SK-N-SH (cell line): ENCODE measurements at regions not wholly inside any gene's neighbourhood (a gene's known extent, or its start where the extent isn't known, plus 50 kb on each side); places are given as distances from the start of the nearest gene placed in this dataset.

Experiments used
- CTCF ChIA-PET: fragments of 300-600, 350-600 bp; formaldehyde crosslinking; extraction: SDS; loops from one replicate; lab custom pipeline; 2021; lab: Yijun Ruan, JAX
- POLR2A ChIA-PET: fragments of 350-600 bp; sonication (Branson Sonifier 250); formaldehyde crosslinking; extraction: SDS; loops from one replicate; lab custom pipeline; 2020; ENCODE audit warnings: antibody characterized with exemption, inconsistent platforms; lab: Yijun Ruan, JAX
- DNase-seq: peaks from one replicate; pipeline ENCODE4 v3.0.0; 2012
- H2AFZ ChIP-seq: fragments of 200-600 bp; sonication (generic); 2 replicates; pipeline ENCODE4 v1.8.1; 2016; ENCODE audit warnings: antibody characterized with exemption, mild to moderate bottlenecking, low read depth
- H3F3A ChIP-seq: fragments of 200-600 bp; sonication (generic); replicated peaks from 2 replicates; pipeline ENCODE3; 2016; ENCODE audit warnings: antibody characterized with exemption, mild to moderate bottlenecking; ENCODE audit not compliant: insufficient read depth
- H3K27ac ChIP-seq, 2 experiments: fragments of 200-500 bp in 1 of 2; fragments of 200-600 bp in 1 of 2; sonication (Bioruptor generic) in 1 of 2; sonication (generic), shearing (Covaris generic) in 1 of 2; 2 replicates each; pipeline versions ENCODE4 v1.5.1 to v1.6.1; 2014 to 2016; ENCODE audit warnings: low read depth in 2 of 2, inconsistent platforms in 1 of 2, low read length in 1 of 2, mild to moderate bottlenecking in 1 of 2, mixed read lengths in 1 of 2
- H3K27me3 ChIP-seq: fragments of 200-600 bp; sonication (generic), shearing (Covaris generic); 2 replicates; pipeline ENCODE4 v1.6.1; 2016; ENCODE audit warnings: mixed run types; ENCODE audit not compliant: insufficient read depth
- H3K36me3 ChIP-seq, 2 experiments: fragments of 200-500 bp in 1 of 2; fragments of 200-600 bp in 1 of 2; sonication (Bioruptor generic) in 1 of 2; sonication (generic) in 1 of 2; replicated peaks in 1 of 2; 2 replicates each; pipeline versions ENCODE3 to v1.5.1; 2014 to 2016; ENCODE audit warnings: low read length in 1 of 2, mild to moderate bottlenecking in 1 of 2; ENCODE audit not compliant: insufficient read depth in 2 of 2, control insufficient read depth in 1 of 2
- H3K4me1 ChIP-seq, 2 experiments: fragments of 200-500 bp in 1 of 2; fragments of 200-600 bp in 1 of 2; sonication (Bioruptor generic) in 1 of 2; sonication (generic), shearing (Covaris generic) in 1 of 2; 2 replicates each; pipeline versions ENCODE4 v1.5.1 to v1.6.1; 2014 to 2016; ENCODE audit warnings: low read depth in 1 of 2, low read length in 1 of 2, mixed run types in 1 of 2; ENCODE audit not compliant: insufficient read depth in 2 of 2, control insufficient read depth in 1 of 2
- H3K4me2 ChIP-seq: fragments of 200-600 bp; sonication (generic), shearing (Covaris generic); 2 replicates; pipeline ENCODE4 v1.6.1; 2017; ENCODE audit warnings: mixed run types
- H3K4me3 ChIP-seq, 2 experiments: fragments of 200-500 bp in 1 of 2; fragments of 200-600 bp in 1 of 2; sonication (Bioruptor generic) in 1 of 2; sonication (generic), shearing (Covaris generic) in 1 of 2; 2 replicates each; pipeline versions ENCODE4 v1.5.1 to v1.8.1; 2014 to 2016; ENCODE audit warnings: low read depth in 2 of 2, inconsistent platforms in 1 of 2, low read length in 1 of 2, mild to moderate bottlenecking in 1 of 2, mixed read lengths in 1 of 2, moderate library complexity in 1 of 2
- H3K79me2 ChIP-seq: fragments of 200-600 bp; sonication (generic); 2 replicates; pipeline ENCODE4 v1.8.1; 2017; ENCODE audit warnings: mild to moderate bottlenecking; ENCODE audit not compliant: insufficient read depth
- H3K9ac ChIP-seq: fragments of 200-600 bp; sonication (generic); 2 replicates; pipeline ENCODE4 v1.6.1; 2017; ENCODE audit warnings: mixed run types
- H3K9me2 ChIP-seq: fragments of 200-600 bp; sonication (generic); 2 replicates; pipeline ENCODE4 v1.6.1; 2017; ENCODE audit warnings: mixed run types
- H3K9me3 ChIP-seq: fragments of 200-600 bp; sonication (generic); 2 replicates; pipeline ENCODE4 v1.6.1; 2017; ENCODE audit warnings: mixed run types, mild to moderate bottlenecking, moderate library complexity
- H4K20me1 ChIP-seq: fragments of 200-600 bp; sonication (generic); 2 replicates; pipeline ENCODE4 v1.6.1; 2017; ENCODE audit warnings: mild to moderate bottlenecking, mixed run types; ENCODE audit not compliant: insufficient read depth
- ELF1 ChIP-seq: IDR thresholded peaks from 2 replicates; pipeline ENCODE4 v1.4.0; 2012
- EP300 ChIP-seq, 2 experiments: IDR thresholded peaks; 2 replicates each; pipeline versions ENCODE4 v1.4.0 to v1.6.1; 2012; ENCODE audit warnings: borderline replicate concordance in 1 of 2, low read depth in 1 of 2, low read length in 1 of 2
- FOSL2 ChIP-seq: IDR thresholded peaks from 2 replicates; pipeline ENCODE4 v1.4.0; 2012; ENCODE audit warnings: low read depth, mild to moderate bottlenecking, moderate library complexity, borderline replicate concordance
- GABPA ChIP-seq: IDR thresholded peaks from 2 replicates; pipeline ENCODE4 v1.4.0; 2012; ENCODE audit warnings: low read depth, mild to moderate bottlenecking
- JUND ChIP-seq: IDR thresholded peaks from 2 replicates; pipeline ENCODE4 v1.4.0; 2012
- MEF2A ChIP-seq: IDR thresholded peaks from 2 replicates; pipeline ENCODE4 v1.4.0; 2012; ENCODE audit warnings: low read depth, borderline replicate concordance
- MXI1 ChIP-seq: IDR thresholded peaks from 2 replicates; pipeline ENCODE4 v1.6.1; 2012; ENCODE audit warnings: mild to moderate bottlenecking, low read depth, low read length, improper control_type of control experiment
- NFIC ChIP-seq: IDR thresholded peaks from 2 replicates; pipeline ENCODE4 v1.4.0; 2012; ENCODE audit warnings: borderline replicate concordance
- POLR2AphosphoS5 ChIP-seq: IDR thresholded peaks from 2 replicates; pipeline ENCODE4 v1.6.1; 2012; ENCODE audit warnings: low read depth, low read length
- RCOR1 ChIP-seq: fragments of 150-350 bp; IDR thresholded peaks from 2 replicates; pipeline ENCODE4 v1.6.1; 2017; ENCODE audit warnings: antibody characterized with exemption, low read length
- RXRA ChIP-seq: IDR thresholded peaks from 2 replicates; pipeline ENCODE4 v1.4.0; 2012; ENCODE audit warnings: low read depth, mild to moderate bottlenecking, borderline replicate concordance
- SMC3 ChIP-seq: IDR thresholded peaks from 2 replicates; pipeline ENCODE4 v1.6.1; 2012; ENCODE audit warnings: low read depth, low read length, improper control_type of control experiment
- WGBS: methylation state at CpG from one replicate; pipeline ENCODE4 v1.1.6; 2017; ENCODE audit warnings: low lambda C conversion rate; 5-methylcytosine and 5-hydroxymethylcytosine counted together
- TF ChIP-seq, protein P1 (sequence below): IDR thresholded peaks from 2 replicates; pipeline ENCODE4 v1.6.1; 2012; ENCODE audit warnings: mild to moderate bottlenecking, low read depth, low read length, moderate library complexity
- TF ChIP-seq, protein P2 (sequence below): IDR thresholded peaks from 2 replicates; pipeline ENCODE4 v1.4.0; 2012; ENCODE audit warnings: low read depth, borderline replicate concordance
- TF ChIP-seq, protein P3 (sequence below): IDR thresholded peaks from 2 replicates; pipeline ENCODE4 v1.4.0; 2012; ENCODE audit warnings: low read depth, borderline replicate concordance
- TF ChIP-seq, protein P4 (sequence below): fragments of 150-350 bp; IDR thresholded peaks from 2 replicates; pipeline ENCODE4 v1.6.1; 2016; ENCODE audit warnings: mild to moderate bottlenecking, low read depth, low read length
- TF ChIP-seq, protein P5 (sequence below): fragments of 150-350 bp; IDR thresholded peaks from 2 replicates; pipeline ENCODE4 v1.6.1; 2017; ENCODE audit warnings: antibody characterized with exemption, low read length, low read depth, borderline replicate concordance

DNA sequence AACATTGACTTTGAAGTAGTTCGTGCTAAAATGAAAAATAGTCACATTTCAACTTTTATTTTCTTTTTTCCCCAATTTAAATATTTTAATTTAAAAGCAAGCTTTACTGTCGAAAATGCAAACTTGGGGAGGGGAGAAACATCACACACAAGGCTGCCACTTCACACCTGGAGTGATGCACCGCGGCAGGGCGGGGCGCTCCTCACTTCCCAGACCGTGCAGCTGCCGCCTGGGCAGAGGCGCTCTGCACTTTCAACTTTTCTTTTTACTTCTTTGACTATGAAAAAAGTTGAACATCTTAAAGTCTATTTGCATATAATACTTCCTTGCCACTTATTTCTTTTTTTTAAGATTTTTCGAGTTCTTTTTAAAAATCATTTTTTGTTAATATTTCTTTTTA is 993.3 kb upstream of the GJE1 start:
- Histone ChIP-seq H3K9me3 (no peaks in the 10 kb centered on the region; the same call in 1 of the 2 replicates), H3K4me1 (no peaks in the 10 kb centered on the region; a peak in 1 of 4 replicates), H2AFZ (no peak overlapping the region), H3K9ac (no peak overlapping the region), H3K79me2 (no peaks in the 10 kb centered on the region), H3K4me3 (no peak overlapping the region), H3K4me2 (no peak overlapping the region), H4K20me1 (no peaks in the 10 kb centered on the region), H3K27ac (no peak overlapping the region), H3K27me3 (no peaks in the 10 kb centered on the region; the same call in 1 of the 2 replicates), H3K9me2 (no peaks in the 10 kb centered on the region), H3F3A (no peaks in the 10 kb centered on the region), H3K36me3 (no peaks in the 10 kb centered on the region)
- DNase-seq = no peak
- TF ChIP-seq JUND (no peak), RCOR1 (no peak), MEF2A (no peak), FOSL2 (no peak), GABPA (no peak), ELF1 (no peak), NFIC (no peak), SMC3 (no peak), MXI1 (no peak), EP300 (IDR thresholded peaks at IDR 0.05; ENCODE audit: borderline replicate concordance in 1 of 2, low read depth in 1 of 2, low read length in 1 of 2) (no peak), POLR2AphosphoS5 (no peak), RXRA (no peak)
- TF ChIP-seq, protein P1, sequence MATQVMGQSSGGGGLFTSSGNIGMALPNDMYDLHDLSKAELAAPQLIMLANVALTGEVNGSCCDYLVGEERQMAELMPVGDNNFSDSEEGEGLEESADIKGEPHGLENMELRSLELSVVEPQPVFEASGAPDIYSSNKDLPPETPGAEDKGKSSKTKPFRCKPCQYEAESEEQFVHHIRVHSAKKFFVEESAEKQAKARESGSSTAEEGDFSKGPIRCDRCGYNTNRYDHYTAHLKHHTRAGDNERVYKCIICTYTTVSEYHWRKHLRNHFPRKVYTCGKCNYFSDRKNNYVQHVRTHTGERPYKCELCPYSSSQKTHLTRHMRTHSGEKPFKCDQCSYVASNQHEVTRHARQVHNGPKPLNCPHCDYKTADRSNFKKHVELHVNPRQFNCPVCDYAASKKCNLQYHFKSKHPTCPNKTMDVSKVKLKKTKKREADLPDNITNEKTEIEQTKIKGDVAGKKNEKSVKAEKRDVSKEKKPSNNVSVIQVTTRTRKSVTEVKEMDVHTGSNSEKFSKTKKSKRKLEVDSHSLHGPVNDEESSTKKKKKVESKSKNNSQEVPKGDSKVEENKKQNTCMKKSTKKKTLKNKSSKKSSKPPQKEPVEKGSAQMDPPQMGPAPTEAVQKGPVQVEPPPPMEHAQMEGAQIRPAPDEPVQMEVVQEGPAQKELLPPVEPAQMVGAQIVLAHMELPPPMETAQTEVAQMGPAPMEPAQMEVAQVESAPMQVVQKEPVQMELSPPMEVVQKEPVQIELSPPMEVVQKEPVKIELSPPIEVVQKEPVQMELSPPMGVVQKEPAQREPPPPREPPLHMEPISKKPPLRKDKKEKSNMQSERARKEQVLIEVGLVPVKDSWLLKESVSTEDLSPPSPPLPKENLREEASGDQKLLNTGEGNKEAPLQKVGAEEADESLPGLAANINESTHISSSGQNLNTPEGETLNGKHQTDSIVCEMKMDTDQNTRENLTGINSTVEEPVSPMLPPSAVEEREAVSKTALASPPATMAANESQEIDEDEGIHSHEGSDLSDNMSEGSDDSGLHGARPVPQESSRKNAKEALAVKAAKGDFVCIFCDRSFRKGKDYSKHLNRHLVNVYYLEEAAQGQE = no peak
- TF ChIP-seq, protein P2, sequence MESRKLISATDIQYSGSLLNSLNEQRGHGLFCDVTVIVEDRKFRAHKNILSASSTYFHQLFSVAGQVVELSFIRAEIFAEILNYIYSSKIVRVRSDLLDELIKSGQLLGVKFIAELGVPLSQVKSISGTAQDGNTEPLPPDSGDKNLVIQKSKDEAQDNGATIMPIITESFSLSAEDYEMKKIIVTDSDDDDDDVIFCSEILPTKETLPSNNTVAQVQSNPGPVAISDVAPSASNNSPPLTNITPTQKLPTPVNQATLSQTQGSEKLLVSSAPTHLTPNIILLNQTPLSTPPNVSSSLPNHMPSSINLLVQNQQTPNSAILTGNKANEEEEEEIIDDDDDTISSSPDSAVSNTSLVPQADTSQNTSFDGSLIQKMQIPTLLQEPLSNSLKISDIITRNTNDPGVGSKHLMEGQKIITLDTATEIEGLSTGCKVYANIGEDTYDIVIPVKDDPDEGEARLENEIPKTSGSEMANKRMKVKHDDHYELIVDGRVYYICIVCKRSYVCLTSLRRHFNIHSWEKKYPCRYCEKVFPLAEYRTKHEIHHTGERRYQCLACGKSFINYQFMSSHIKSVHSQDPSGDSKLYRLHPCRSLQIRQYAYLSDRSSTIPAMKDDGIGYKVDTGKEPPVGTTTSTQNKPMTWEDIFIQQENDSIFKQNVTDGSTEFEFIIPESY = no peak
- TF ChIP-seq, protein P3, sequence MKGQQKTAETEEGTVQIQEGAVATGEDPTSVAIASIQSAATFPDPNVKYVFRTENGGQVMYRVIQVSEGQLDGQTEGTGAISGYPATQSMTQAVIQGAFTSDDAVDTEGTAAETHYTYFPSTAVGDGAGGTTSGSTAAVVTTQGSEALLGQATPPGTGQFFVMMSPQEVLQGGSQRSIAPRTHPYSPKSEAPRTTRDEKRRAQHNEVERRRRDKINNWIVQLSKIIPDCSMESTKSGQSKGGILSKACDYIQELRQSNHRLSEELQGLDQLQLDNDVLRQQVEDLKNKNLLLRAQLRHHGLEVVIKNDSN = no peak
- TF ChIP-seq, protein P4, sequence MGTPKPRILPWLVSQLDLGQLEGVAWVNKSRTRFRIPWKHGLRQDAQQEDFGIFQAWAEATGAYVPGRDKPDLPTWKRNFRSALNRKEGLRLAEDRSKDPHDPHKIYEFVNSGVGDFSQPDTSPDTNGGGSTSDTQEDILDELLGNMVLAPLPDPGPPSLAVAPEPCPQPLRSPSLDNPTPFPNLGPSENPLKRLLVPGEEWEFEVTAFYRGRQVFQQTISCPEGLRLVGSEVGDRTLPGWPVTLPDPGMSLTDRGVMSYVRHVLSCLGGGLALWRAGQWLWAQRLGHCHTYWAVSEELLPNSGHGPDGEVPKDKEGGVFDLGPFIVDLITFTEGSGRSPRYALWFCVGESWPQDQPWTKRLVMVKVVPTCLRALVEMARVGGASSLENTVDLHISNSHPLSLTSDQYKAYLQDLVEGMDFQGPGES = no peak
- TF ChIP-seq, protein P5, sequence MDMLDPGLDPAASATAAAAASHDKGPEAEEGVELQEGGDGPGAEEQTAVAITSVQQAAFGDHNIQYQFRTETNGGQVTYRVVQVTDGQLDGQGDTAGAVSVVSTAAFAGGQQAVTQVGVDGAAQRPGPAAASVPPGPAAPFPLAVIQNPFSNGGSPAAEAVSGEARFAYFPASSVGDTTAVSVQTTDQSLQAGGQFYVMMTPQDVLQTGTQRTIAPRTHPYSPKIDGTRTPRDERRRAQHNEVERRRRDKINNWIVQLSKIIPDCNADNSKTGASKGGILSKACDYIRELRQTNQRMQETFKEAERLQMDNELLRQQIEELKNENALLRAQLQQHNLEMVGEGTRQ = no peak
- WGBS = 22% methylated on average over 10 of the region's 10 CpGs
- ChIA-PET CTCF (no interaction called here), POLR2A (no interaction called here)
